HUES6 (cell line): ENCODE measurements at regions not wholly inside any gene's neighbourhood (a gene's known extent, or its start where the extent isn't known, plus 50 kb on each side); places are given as distances from the start of the nearest gene placed in this dataset.

Source experiments
- H3K27ac ChIP-seq: 2 replicates; pipeline ENCODE4 v1.7.0; 2013; ENCODE audit warnings: low read depth, mild to moderate bottlenecking, low read length, inconsistent platforms
- H3K27me3 ChIP-seq: 2 replicates; pipeline ENCODE4 v1.6.1; 2013; ENCODE audit warnings: low read length; ENCODE audit not compliant: control insufficient read depth, insufficient read depth
- H3K36me3 ChIP-seq: 2 replicates; pipeline ENCODE4 v1.6.1; 2013; ENCODE audit warnings: low read length; ENCODE audit not compliant: control insufficient read depth, insufficient read depth
- H3K4me1 ChIP-seq: 2 replicates; pipeline ENCODE4 v1.6.1; 2013; ENCODE audit warnings: low read length; ENCODE audit not compliant: control insufficient read depth, insufficient read depth
- H3K4me3 ChIP-seq: 2 replicates; pipeline ENCODE4 v1.5.1; 2013; ENCODE audit warnings: low read depth, low read length
- H3K9ac ChIP-seq: one replicate; pipeline ENCODE4 v1.6.1; 2013; ENCODE audit warnings: mild to moderate bottlenecking, low read length
- H3K9me3 ChIP-seq: 2 replicates; pipeline ENCODE4 v1.6.1; 2013; ENCODE audit warnings: low read depth, low read length; ENCODE audit not compliant: control insufficient read depth, insufficient read depth

- no peaks in the 10 kb centered on the region for H3K4me1 ChIP-seq
- H3K36me3 ChIP-seq, result no peaks in the 10 kb centered on the region
- no peaks in the 10 kb centered on the region for H3K9me3 ChIP-seq
- H3K9ac ChIP-seq, result no peak overlapping the region
- no peak overlapping the region for H3K27ac ChIP-seq
- no peak overlapping the region for H3K4me3 ChIP-seq
- no peaks in the 10 kb centered on the region; the same call in 1 of the 2 replicates for H3K27me3 ChIP-seq
Measured at GRCh38 chr9:1366276-1366675, 316.1 kb downstream of the DMRT2 start.

DNA sequence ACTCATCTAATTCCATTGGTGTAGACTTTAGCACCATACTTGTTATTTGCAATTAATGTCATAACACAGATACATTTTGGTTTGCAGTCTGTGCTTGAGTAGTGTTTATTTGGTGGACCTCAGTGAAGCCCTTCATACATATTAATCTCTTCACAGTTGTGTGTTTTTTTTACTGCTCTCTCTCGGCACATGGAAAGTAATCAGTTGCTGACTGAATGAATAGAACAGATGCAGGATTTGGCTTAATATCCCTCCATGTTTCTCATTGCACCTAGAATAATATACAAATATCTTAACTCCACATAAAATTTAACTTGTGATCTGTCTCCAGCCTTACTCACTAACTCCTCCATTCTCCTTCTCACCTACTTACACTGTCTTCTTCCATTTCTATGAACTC is 319.1 kb downstream of the DMRT2 start:
- H3K27ac ChIP-seq, result no peak overlapping the region
- H3K27me3 ChIP-seq, result no peaks in the 10 kb centered on the region; the same call in 1 of the 2 replicates
- H3K9ac ChIP-seq, result no peak overlapping the region
- no peaks in the 10 kb centered on the region for H3K9me3 ChIP-seq
- no peaks in the 10 kb centered on the region for H3K36me3 ChIP-seq
- no peak overlapping the region for H3K4me3 ChIP-seq
- no peaks in the 10 kb centered on the region for H3K4me1 ChIP-seq

DNA sequence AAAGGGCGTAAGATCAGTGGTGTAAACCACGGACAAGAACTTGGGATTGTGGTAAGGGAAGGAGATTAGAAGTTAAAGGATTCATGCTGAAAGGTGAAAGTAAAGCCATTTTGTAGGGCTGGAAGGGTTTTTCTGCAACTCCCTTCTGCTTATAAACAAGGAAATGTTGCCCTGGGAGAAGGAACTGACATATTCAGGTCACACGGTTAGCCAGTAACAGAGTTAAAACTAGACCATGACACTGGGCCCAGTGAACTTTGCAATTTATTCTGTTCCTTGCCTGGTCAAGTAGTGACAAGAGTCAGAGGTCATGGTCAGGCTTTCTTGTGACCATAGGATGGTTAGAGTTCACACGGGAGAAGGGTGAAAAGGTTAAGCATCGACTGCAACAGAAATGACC is 323.3 kb downstream of the DMRT2 start:
- Histone ChIP-seq H3K36me3 (no peaks in the 10 kb centered on the region), H3K9me3 (no peaks in the 10 kb centered on the region), H3K4me1 (no peaks in the 10 kb centered on the region), H3K27me3 (no peaks in the 10 kb centered on the region), H3K9ac (no peak overlapping the region), H3K27ac (no peak overlapping the region), H3K4me3 (no peak overlapping the region)

DNA sequence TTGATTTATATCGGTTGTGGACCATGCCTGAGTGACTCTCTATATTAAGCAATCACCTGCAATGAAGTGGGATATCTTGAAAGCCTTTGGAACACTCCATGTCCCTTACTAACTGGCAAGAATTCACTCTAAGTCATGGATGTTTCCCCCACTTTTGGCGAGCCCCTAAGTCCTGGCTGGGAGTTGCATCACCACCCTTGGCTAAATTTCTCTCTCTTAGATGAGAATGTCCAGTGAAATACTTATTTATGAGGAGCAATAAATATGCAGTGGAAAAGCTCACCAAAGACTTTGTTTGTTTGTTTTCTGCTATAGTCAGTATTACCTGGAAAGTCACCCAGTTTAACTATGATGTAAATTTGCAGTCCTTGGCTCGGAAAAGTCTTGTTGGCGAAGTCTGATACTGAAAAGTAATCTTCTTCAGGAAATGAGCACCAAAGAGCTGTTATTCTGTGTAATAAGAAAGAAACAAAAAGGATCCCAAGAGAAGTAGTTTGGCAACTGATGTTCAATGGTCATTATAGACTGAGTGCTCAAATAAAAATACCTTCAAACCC is 333.8 kb downstream of the DMRT2 start:
- Histone ChIP-seq H3K36me3 (no peaks in the 10 kb centered on the region), H3K27ac (no peak overlapping the region)

GRCh38 chr9:1384816-1385215 is 334.7 kb downstream of the DMRT2 start:
- no peak overlapping the region for H3K9ac ChIP-seq
- H3K27ac ChIP-seq, result no peak overlapping the region
- H3K4me1 ChIP-seq, result no peaks in the 10 kb centered on the region
- H3K4me3 ChIP-seq, result no peak overlapping the region
- no peaks in the 10 kb centered on the region for H3K36me3 ChIP-seq
- no peaks in the 10 kb centered on the region; the same call in 1 of the 2 replicates for H3K27me3 ChIP-seq
- H3K9me3 ChIP-seq, result no peaks in the 10 kb centered on the region

More for the DNA sequence above, 333.8 kb downstream of the DMRT2 start:
- Histone ChIP-seq H3K4me1 (no peaks in the 10 kb centered on the region), H3K9ac (no peak overlapping the region), H3K27me3 (no peaks in the 10 kb centered on the region; the same call in 1 of the 2 replicates), H3K9me3 (no peaks in the 10 kb centered on the region), H3K4me3 (no peak overlapping the region)

DNA sequence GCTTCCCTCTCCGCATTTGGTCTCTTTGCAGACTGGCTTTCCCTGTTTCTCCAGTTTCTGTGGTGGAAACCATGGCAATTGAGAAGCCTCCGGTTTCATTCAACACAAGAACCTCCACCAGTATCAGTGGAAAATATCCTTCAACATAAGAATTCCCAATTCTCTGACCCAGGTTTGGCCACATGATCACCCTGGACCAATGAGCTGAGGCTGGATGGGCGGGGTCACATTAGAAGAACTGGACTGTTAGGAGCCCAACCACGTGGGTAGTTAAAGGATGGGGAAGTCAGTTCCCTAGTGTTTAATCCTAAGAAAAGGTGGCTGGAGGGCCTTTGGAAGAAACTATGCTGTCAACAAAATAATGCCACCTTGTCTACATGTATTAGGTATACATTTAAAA is 336.3 kb downstream of the DMRT2 start:
- no peak overlapping the region for H3K27ac ChIP-seq
- no peak overlapping the region for H3K4me3 ChIP-seq
- no peaks in the 10 kb centered on the region; the same call in 1 of the 2 replicates for H3K27me3 ChIP-seq
- no peaks in the 10 kb centered on the region for H3K4me1 ChIP-seq
- no peaks in the 10 kb centered on the region for H3K36me3 ChIP-seq
- H3K9ac ChIP-seq, result no peak overlapping the region
- H3K9me3 ChIP-seq, result no peaks in the 10 kb centered on the region

DNA sequence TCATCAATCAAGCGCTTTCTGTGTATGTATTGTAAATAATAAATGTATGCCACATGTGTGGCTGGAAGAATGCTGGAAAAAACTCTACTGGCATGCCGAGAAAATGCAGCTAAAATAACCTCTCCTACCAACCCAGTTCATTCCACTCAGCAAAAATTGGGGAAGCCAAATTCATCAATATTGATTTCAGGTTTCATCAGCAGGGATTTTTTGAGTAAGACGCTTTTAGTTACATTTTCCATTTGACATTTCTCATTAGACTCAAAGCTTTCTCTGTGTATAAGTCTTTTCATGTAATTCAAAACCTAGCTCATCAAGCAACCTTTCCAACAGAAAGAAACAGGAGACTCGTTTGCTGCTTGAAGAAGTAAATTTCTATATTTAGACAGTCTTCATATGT is 338.1 kb downstream of the DMRT2 start:
- Histone ChIP-seq H3K9ac (no peak overlapping the region), H3K4me1 (no peaks in the 10 kb centered on the region), H3K4me3 (no peak overlapping the region), H3K36me3 (no peaks in the 10 kb centered on the region), H3K27ac (no peak overlapping the region), H3K27me3 (no peaks in the 10 kb centered on the region; the same call in none of the 2 replicates), H3K9me3 (no peaks in the 10 kb centered on the region)

- H3K36me3 ChIP-seq, result no peaks in the 10 kb centered on the region
- H3K27me3 ChIP-seq, result peaks cover 5% of the 10 kb centered on the region; the same call in 1 of the 2 replicates
- H3K27ac ChIP-seq, result no peak overlapping the region
- no peaks in the 10 kb centered on the region for H3K9me3 ChIP-seq
- no peak overlapping the region for H3K4me3 ChIP-seq
- H3K9ac ChIP-seq, result no peak overlapping the region
- H3K4me1 ChIP-seq, result no peaks in the 10 kb centered on the region
Measured at GRCh38 chr9:1400983-1401382, 350.8 kb downstream of the DMRT2 start.

- Histone ChIP-seq H3K4me3 (no peak overlapping the region), H3K27me3 (peaks cover 5% of the 10 kb centered on the region; the same call in 1 of the 2 replicates), H3K36me3 (no peaks in the 10 kb centered on the region), H3K27ac (no peak overlapping the region), H3K9me3 (no peaks in the 10 kb centered on the region), H3K4me1 (no peaks in the 10 kb centered on the region), H3K9ac (no peak overlapping the region)
Measured at GRCh38 chr9:1404940-1405339, 354.8 kb downstream of the DMRT2 start.

DNA sequence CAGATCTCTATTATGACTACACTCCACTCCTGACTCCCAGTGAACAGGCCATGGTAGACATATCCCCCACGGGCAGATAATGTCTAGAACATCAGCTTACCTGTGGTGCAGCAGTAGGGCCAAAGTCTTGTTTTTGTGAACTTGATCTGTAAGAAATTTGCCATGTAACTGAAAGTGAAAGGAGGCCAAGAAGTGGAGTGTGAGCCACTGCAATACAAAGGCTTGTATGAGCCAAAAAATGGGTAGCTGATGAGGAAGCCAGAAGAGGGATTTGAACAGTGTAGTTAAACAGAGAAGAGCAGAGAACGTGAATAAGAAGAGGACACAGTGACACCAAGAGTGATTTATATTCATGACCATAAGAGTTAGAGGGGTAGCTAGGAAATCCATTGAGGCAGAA is 361.7 kb downstream of the DMRT2 start:
- Histone ChIP-seq H3K9me3 (no peaks in the 10 kb centered on the region), H3K9ac (no peak overlapping the region), H3K36me3 (no peaks in the 10 kb centered on the region), H3K27me3 (no peaks in the 10 kb centered on the region), H3K4me1 (no peaks in the 10 kb centered on the region), H3K4me3 (no peak overlapping the region), H3K27ac (no peak overlapping the region)

GRCh38 chr9:1414711-1415131 is 364.6 kb downstream of the DMRT2 start:
- Histone ChIP-seq H3K9ac (no peak overlapping the region), H3K4me3 (no peak overlapping the region), H3K27ac (no peak overlapping the region), H3K27me3 (no peaks in the 10 kb centered on the region), H3K9me3 (no peaks in the 10 kb centered on the region), H3K36me3 (no peaks in the 10 kb centered on the region), H3K4me1 (no peaks in the 10 kb centered on the region)
